ENCODE measurements at regions not wholly inside any gene's neighbourhood (a gene's known extent, or its start where the extent isn't known, plus 50 kb on each side); places are given as distances from the start of the nearest gene placed in this dataset.

DNA sequence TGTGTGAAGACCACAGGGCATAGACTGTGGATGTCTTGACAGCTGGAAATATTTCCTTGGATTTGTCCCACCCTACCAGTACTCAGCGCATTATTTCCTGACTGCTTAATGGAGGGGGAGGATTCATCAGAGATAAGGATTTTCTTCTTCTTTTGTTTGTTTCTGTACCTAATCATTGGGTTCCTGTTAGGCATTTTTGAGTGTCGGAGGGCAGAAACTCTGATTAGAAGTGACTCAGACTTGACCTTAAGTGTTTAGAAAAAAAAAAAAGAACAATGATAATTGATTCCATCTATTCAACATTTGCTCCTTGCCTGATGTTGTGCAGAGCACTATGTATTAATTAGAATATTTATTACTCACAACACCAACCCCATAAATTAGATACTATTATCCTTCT, 78.5 kb upstream of the SYNPR start (continued):
- TF ChIP-seq, protein P1, sequence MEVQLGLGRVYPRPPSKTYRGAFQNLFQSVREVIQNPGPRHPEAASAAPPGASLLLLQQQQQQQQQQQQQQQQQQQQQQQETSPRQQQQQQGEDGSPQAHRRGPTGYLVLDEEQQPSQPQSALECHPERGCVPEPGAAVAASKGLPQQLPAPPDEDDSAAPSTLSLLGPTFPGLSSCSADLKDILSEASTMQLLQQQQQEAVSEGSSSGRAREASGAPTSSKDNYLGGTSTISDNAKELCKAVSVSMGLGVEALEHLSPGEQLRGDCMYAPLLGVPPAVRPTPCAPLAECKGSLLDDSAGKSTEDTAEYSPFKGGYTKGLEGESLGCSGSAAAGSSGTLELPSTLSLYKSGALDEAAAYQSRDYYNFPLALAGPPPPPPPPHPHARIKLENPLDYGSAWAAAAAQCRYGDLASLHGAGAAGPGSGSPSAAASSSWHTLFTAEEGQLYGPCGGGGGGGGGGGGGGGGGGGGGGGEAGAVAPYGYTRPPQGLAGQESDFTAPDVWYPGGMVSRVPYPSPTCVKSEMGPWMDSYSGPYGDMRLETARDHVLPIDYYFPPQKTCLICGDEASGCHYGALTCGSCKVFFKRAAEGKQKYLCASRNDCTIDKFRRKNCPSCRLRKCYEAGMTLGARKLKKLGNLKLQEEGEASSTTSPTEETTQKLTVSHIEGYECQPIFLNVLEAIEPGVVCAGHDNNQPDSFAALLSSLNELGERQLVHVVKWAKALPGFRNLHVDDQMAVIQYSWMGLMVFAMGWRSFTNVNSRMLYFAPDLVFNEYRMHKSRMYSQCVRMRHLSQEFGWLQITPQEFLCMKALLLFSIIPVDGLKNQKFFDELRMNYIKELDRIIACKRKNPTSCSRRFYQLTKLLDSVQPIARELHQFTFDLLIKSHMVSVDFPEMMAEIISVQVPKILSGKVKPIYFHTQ (CRISPR knock-in tag; IDR thresholded peaks at IDR 0.05): no peak
- no peak for TF ChIP-seq RORB (CRISPR knock-in tag; IDR thresholded peaks at IDR 0.05)
- no peak for TF ChIP-seq ZNF671 (CRISPR knock-in tag; IDR thresholded peaks at IDR 0.05)
- TF ChIP-seq, protein P2, sequence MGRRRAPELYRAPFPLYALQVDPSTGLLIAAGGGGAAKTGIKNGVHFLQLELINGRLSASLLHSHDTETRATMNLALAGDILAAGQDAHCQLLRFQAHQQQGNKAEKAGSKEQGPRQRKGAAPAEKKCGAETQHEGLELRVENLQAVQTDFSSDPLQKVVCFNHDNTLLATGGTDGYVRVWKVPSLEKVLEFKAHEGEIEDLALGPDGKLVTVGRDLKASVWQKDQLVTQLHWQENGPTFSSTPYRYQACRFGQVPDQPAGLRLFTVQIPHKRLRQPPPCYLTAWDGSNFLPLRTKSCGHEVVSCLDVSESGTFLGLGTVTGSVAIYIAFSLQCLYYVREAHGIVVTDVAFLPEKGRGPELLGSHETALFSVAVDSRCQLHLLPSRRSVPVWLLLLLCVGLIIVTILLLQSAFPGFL (CRISPR knock-in tag; IDR thresholded peaks at IDR 0.05; ENCODE audit: borderline replicate concordance): no peak
- TF ChIP-seq, protein P3, sequence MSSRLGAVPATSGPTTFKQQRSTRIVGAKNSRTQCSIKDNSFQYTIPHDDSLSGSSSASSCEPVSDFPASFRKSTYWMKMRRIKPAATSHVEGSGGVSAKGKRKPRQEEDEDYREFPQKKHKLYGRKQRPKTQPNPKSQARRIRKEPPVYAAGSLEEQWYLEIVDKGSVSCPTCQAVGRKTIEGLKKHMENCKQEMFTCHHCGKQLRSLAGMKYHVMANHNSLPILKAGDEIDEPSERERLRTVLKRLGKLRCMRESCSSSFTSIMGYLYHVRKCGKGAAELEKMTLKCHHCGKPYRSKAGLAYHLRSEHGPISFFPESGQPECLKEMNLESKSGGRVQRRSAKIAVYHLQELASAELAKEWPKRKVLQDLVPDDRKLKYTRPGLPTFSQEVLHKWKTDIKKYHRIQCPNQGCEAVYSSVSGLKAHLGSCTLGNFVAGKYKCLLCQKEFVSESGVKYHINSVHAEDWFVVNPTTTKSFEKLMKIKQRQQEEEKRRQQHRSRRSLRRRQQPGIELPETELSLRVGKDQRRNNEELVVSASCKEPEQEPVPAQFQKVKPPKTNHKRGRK (CRISPR knock-in tag; IDR thresholded peaks at IDR 0.05; ENCODE audit: borderline replicate concordance): no peak
- TF ChIP-seq ATF1 (CRISPR knock-in tag; IDR thresholded peaks at IDR 0.05): no peak
- no peak for TF ChIP-seq SOX15 (CRISPR knock-in tag; IDR thresholded peaks at IDR 0.05)
- TF ChIP-seq, protein P4, sequence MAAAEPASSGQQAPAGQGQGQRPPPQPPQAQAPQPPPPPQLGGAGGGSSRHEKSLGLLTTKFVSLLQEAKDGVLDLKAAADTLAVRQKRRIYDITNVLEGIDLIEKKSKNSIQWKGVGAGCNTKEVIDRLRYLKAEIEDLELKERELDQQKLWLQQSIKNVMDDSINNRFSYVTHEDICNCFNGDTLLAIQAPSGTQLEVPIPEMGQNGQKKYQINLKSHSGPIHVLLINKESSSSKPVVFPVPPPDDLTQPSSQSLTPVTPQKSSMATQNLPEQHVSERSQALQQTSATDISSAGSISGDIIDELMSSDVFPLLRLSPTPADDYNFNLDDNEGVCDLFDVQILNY (CRISPR knock-in tag; IDR thresholded peaks at IDR 0.05): no peak

DNA sequence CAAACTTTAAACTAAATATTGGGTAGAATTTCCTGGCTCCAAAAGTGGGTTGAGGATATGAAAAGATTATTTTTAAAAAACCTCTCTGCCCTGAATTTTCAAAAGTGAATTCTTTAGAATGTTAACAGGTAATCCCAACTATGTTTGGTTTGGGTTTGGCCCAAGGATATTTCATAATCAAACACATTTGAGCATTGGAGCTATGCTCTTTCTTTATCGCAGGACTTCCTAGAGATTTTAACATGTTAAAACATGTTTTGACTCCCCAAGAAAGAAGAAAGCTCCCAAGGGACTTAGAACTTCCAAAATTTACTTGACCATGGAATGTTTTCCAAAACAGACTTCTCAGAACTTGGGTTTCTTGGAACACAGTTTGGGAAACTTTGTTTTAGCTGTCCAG, 75.6 kb upstream of the SYNPR start:
- no peaks in the 10 kb centered on the region; the same call in 1 of the 2 replicates for H3K27me3 Mint-ChIP-seq (ENCODE audit: low read depth)
- H3K27ac Mint-ChIP-seq: no peak overlapping the region
- no peak for DNase-seq (ENCODE audit: low spot score)
- no peak for ATAC-seq
- POLR2A ChIA-PET: no interaction called here
- H3K9me3 Mint-ChIP-seq: no peaks in the 10 kb centered on the region
- H3K36me3 Mint-ChIP-seq: no peaks in the 10 kb centered on the region
- CTCF ChIA-PET: interaction anchor here (0.7 kb wide), 1 partner anchor 142 kb away, joined by 6 read pairs; no protein-coding TSS in a partner anchor
- H3K4me3 Mint-ChIP-seq: no peak overlapping the region
- no peaks in the 10 kb centered on the region for H3K4me1 Mint-ChIP-seq
- TF ChIP-seq, protein P5, sequence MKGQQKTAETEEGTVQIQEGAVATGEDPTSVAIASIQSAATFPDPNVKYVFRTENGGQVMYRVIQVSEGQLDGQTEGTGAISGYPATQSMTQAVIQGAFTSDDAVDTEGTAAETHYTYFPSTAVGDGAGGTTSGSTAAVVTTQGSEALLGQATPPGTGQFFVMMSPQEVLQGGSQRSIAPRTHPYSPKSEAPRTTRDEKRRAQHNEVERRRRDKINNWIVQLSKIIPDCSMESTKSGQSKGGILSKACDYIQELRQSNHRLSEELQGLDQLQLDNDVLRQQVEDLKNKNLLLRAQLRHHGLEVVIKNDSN (CRISPR knock-in tag; IDR thresholded peaks at IDR 0.05): no peak
- TF ChIP-seq FOXJ3 (CRISPR knock-in tag; IDR thresholded peaks at IDR 0.05; ENCODE audit: borderline replicate concordance): no peak
- TF ChIP-seq, protein P6, sequence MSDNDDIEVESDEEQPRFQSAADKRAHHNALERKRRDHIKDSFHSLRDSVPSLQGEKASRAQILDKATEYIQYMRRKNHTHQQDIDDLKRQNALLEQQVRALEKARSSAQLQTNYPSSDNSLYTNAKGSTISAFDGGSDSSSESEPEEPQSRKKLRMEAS (CRISPR knock-in tag; IDR thresholded peaks at IDR 0.05): no peak
- no peak for TF ChIP-seq GRHL2 (CRISPR knock-in tag; IDR thresholded peaks at IDR 0.05; ENCODE audit: insufficient replicate concordance, severe bottlenecking)
- TF ChIP-seq ZNF317 (CRISPR knock-in tag; IDR thresholded peaks at IDR 0.05; ENCODE audit: borderline replicate concordance, low read depth): no peak
- TF ChIP-seq, protein P7, sequence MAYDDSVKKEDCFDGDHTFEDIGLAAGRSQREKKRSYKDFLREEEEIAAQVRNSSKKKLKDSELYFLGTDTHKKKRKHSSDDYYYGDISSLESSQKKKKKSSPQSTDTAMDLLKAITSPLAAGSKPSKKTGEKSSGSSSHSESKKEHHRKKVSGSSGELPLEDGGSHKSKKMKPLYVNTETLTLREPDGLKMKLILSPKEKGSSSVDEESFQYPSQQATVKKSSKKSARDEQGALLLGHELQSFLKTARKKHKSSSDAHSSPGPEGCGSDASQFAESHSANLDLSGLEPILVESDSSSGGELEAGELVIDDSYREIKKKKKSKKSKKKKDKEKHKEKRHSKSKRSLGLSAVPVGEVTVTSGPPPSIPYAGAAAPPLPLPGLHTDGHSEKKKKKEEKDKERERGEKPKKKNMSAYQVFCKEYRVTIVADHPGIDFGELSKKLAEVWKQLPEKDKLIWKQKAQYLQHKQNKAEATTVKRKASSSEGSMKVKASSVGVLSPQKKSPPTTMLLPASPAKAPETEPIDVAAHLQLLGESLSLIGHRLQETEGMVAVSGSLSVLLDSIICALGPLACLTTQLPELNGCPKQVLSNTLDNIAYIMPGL (CRISPR knock-in tag; IDR thresholded peaks at IDR 0.05): no peak
- TF ChIP-seq KAT7 (CRISPR knock-in tag; IDR thresholded peaks at IDR 0.05; ENCODE audit: borderline replicate concordance): no peak
- TF ChIP-seq ZNF219 (CRISPR knock-in tag; IDR thresholded peaks at IDR 0.05; ENCODE audit: borderline replicate concordance): no peak
- TF ChIP-seq ELF4 (CRISPR knock-in tag; IDR thresholded peaks at IDR 0.05; ENCODE audit: low read depth): no peak
- no peak for TF ChIP-seq GTF2I (CRISPR knock-in tag; conservative IDR thresholded peaks at IDR 0.05)
- TF ChIP-seq, protein P2 (CRISPR knock-in tag; IDR thresholded peaks at IDR 0.05; ENCODE audit: borderline replicate concordance): no peak
- TF ChIP-seq, protein P8, sequence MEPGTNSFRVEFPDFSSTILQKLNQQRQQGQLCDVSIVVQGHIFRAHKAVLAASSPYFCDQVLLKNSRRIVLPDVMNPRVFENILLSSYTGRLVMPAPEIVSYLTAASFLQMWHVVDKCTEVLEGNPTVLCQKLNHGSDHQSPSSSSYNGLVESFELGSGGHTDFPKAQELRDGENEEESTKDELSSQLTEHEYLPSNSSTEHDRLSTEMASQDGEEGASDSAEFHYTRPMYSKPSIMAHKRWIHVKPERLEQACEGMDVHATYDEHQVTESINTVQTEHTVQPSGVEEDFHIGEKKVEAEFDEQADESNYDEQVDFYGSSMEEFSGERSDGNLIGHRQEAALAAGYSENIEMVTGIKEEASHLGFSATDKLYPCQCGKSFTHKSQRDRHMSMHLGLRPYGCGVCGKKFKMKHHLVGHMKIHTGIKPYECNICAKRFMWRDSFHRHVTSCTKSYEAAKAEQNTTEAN (CRISPR knock-in tag; IDR thresholded peaks at IDR 0.05): no peak
- TF ChIP-seq, protein P9, sequence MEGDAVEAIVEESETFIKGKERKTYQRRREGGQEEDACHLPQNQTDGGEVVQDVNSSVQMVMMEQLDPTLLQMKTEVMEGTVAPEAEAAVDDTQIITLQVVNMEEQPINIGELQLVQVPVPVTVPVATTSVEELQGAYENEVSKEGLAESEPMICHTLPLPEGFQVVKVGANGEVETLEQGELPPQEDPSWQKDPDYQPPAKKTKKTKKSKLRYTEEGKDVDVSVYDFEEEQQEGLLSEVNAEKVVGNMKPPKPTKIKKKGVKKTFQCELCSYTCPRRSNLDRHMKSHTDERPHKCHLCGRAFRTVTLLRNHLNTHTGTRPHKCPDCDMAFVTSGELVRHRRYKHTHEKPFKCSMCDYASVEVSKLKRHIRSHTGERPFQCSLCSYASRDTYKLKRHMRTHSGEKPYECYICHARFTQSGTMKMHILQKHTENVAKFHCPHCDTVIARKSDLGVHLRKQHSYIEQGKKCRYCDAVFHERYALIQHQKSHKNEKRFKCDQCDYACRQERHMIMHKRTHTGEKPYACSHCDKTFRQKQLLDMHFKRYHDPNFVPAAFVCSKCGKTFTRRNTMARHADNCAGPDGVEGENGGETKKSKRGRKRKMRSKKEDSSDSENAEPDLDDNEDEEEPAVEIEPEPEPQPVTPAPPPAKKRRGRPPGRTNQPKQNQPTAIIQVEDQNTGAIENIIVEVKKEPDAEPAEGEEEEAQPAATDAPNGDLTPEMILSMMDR (IDR thresholded peaks at IDR 0.05): no peak
